ENCODE measurements at regions not wholly inside any gene's neighbourhood (a gene's known extent, or its start where the extent isn't known, plus 50 kb on each side); places are given as distances from the start of the nearest gene placed in this dataset.
"Not testable (repeated sequence)": the region's sequence is repeated elsewhere in the genome, so short reads cannot be mapped to it uniquely, and the experiment has no call there.

- no peak for DNase-seq
These were observed 104.4 kb downstream of the PJA1 start for GRCh38 chrX:69060631-69061408.

- no peak for DNase-seq
These were observed 110.1 kb downstream of the PJA1 start for GRCh38 chrX:69055193-69055592.

GRCh38 chrX:69054497-69054896 is 110.8 kb downstream of the PJA1 start:
- not testable (repeated sequence) for DNase-seq

- DNase-seq, result no peak
These were observed 113.4 kb downstream of the PJA1 start for GRCh38 chrX:69051901-69052300.

GRCh38 chrX:69050051-69050765 is 115.0 kb downstream of the PJA1 start:
- DNase-seq, result no peak

GRCh38 chrX:69046996-69047490 is 118.2 kb downstream of the PJA1 start:
- DNase-seq, result no peak

- no peak for DNase-seq
These were observed 119.5 kb downstream of the PJA1 start for GRCh38 chrX:69045616-69046345.

- no peak for DNase-seq
These were observed 126.4 kb downstream of the PJA1 start for GRCh38 chrX:69038816-69039215.

GRCh38 chrX:69038188-69038587 is 127.1 kb downstream of the PJA1 start:
- DNase-seq, result no peak

GRCh38 chrX:69037786-69038185 is 127.5 kb downstream of the PJA1 start:
- no peak for DNase-seq

GRCh38 chrX:69036674-69037573 is 128.3 kb downstream of the PJA1 start:
- DNase-seq, result no peak

- no peak for DNase-seq
These were observed 130.8 kb downstream of the PJA1 start for GRCh38 chrX:69034451-69034850.

- no peak for DNase-seq
These were observed 131.3 kb downstream of the PJA1 start for GRCh38 chrX:69033936-69034335.

- DNase-seq, result no peak
These were observed 132.7 kb downstream of the PJA1 start for GRCh38 chrX:69032601-69033000.

GRCh38 chrX:69031971-69032391 is 133.3 kb downstream of the PJA1 start:
- no peak for DNase-seq

- DNase-seq, result no peak
These were observed 134.1 kb downstream of the PJA1 start for GRCh38 chrX:69031181-69031580.

GRCh38 chrX:69029771-69030170 is 135.5 kb downstream of the PJA1 start:
- no peak for DNase-seq

GRCh38 chrX:69028761-69029120 is 136.5 kb downstream of the PJA1 start:
- DNase-seq, result no peak

GRCh38 chrX:69028006-69028760 is 137.1 kb downstream of the PJA1 start:
- no peak for DNase-seq

GRCh38 chrX:69027181-69028005 is 137.9 kb downstream of the PJA1 start:
- no peak for DNase-seq

GRCh38 chrX:69025802-69026301 is 139.4 kb downstream of the PJA1 start:
- no peak for DNase-seq
